ENCODE measurements at regions not wholly inside any gene's neighbourhood (a gene's known extent, or its start where the extent isn't known, plus 50 kb on each side); places are given as distances from the start of the nearest gene placed in this dataset.

GRCh38 chr3:73148206-73148605, 86.7 kb downstream of the EBLN2 start:
- Histone ChIP-seq H3K27ac (ENCODE audit: low read depth in 1 of 2, low read length in 2 of 2) (no peak overlapping the region), H3K36me3 (ENCODE audit: control insufficient read depth in 4 of 4, insufficient read depth in 3 of 4, low read depth in 1 of 4, low read length in 3 of 4) (no peaks in the 10 kb centered on the region), H3K4me3 (ENCODE audit: low read depth in 1 of 3, low read length in 3 of 3) (no peak overlapping the region), H3K9me3 (ENCODE audit: control insufficient read depth in 4 of 4, low read length in 3 of 4) (no peaks in the 10 kb centered on the region), H3K4me1 (ENCODE audit: control insufficient read depth in 4 of 4, insufficient read depth in 4 of 4, low read length in 3 of 4) (peaks cover 0 to 4% (median 1%) of the 10 kb centered on the region in 4 donors), H3K9ac (ENCODE audit: low read depth in 1 of 2, low read length in 2 of 2) (no peak overlapping the region), H3K27me3 (ENCODE audit: control insufficient read depth in 4 of 4, insufficient read depth in 4 of 4, low read length in 3 of 4) (no peaks in the 10 kb centered on the region)
- 56% methylated on average over 2 of the region's 2 CpGs for WGBS
- no peak for TF ChIP-seq YY1 (IDR thresholded peaks at IDR 0.05)
- TF ChIP-seq, protein P1, sequence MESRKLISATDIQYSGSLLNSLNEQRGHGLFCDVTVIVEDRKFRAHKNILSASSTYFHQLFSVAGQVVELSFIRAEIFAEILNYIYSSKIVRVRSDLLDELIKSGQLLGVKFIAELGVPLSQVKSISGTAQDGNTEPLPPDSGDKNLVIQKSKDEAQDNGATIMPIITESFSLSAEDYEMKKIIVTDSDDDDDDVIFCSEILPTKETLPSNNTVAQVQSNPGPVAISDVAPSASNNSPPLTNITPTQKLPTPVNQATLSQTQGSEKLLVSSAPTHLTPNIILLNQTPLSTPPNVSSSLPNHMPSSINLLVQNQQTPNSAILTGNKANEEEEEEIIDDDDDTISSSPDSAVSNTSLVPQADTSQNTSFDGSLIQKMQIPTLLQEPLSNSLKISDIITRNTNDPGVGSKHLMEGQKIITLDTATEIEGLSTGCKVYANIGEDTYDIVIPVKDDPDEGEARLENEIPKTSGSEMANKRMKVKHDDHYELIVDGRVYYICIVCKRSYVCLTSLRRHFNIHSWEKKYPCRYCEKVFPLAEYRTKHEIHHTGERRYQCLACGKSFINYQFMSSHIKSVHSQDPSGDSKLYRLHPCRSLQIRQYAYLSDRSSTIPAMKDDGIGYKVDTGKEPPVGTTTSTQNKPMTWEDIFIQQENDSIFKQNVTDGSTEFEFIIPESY (IDR thresholded peaks at IDR 0.05), result no peak
- TF ChIP-seq, protein P2, sequence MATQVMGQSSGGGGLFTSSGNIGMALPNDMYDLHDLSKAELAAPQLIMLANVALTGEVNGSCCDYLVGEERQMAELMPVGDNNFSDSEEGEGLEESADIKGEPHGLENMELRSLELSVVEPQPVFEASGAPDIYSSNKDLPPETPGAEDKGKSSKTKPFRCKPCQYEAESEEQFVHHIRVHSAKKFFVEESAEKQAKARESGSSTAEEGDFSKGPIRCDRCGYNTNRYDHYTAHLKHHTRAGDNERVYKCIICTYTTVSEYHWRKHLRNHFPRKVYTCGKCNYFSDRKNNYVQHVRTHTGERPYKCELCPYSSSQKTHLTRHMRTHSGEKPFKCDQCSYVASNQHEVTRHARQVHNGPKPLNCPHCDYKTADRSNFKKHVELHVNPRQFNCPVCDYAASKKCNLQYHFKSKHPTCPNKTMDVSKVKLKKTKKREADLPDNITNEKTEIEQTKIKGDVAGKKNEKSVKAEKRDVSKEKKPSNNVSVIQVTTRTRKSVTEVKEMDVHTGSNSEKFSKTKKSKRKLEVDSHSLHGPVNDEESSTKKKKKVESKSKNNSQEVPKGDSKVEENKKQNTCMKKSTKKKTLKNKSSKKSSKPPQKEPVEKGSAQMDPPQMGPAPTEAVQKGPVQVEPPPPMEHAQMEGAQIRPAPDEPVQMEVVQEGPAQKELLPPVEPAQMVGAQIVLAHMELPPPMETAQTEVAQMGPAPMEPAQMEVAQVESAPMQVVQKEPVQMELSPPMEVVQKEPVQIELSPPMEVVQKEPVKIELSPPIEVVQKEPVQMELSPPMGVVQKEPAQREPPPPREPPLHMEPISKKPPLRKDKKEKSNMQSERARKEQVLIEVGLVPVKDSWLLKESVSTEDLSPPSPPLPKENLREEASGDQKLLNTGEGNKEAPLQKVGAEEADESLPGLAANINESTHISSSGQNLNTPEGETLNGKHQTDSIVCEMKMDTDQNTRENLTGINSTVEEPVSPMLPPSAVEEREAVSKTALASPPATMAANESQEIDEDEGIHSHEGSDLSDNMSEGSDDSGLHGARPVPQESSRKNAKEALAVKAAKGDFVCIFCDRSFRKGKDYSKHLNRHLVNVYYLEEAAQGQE (IDR thresholded peaks at IDR 0.05), result no peak
- TF ChIP-seq NR2F2 (IDR thresholded peaks at IDR 0.05), result no peak
- TF ChIP-seq JUND (IDR thresholded peaks at IDR 0.05), result no peak
- TF ChIP-seq HNF4A (conservative IDR thresholded peaks at IDR 0.05), result no peak
- no peak for DNase-seq (ENCODE audit: low spot score)

- Histone ChIP-seq H3K4me1 (ENCODE audit: control insufficient read depth in 4 of 4, insufficient read depth in 4 of 4, low read length in 3 of 4) (peaks cover 0 to 4% (median 1%) of the 10 kb centered on the region in 4 donors), H3K9me3 (ENCODE audit: control insufficient read depth in 4 of 4, low read length in 3 of 4) (no peaks in the 10 kb centered on the region), H3K9ac (ENCODE audit: low read depth in 1 of 2, low read length in 2 of 2) (no peak overlapping the region), H3K27me3 (ENCODE audit: control insufficient read depth in 4 of 4, insufficient read depth in 4 of 4, low read length in 3 of 4) (no peaks in the 10 kb centered on the region), H3K36me3 (ENCODE audit: control insufficient read depth in 4 of 4, insufficient read depth in 3 of 4, low read depth in 1 of 4, low read length in 3 of 4) (no peaks in the 10 kb centered on the region), H3K4me3 (ENCODE audit: low read depth in 1 of 3, low read length in 3 of 3) (no peak overlapping the region), H3K27ac (ENCODE audit: low read depth in 1 of 2, low read length in 2 of 2) (no peak overlapping the region)
- peak in 1 of 2 donors; percentile 43 for TF ChIP-seq HNF4A (conservative IDR thresholded peaks at IDR 0.05)
- no peak for TF ChIP-seq NR2F2 (IDR thresholded peaks at IDR 0.05)
- TF ChIP-seq, protein P3, sequence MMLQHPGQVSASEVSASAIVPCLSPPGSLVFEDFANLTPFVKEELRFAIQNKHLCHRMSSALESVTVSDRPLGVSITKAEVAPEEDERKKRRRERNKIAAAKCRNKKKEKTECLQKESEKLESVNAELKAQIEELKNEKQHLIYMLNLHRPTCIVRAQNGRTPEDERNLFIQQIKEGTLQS (IDR thresholded peaks at IDR 0.05), result no peak
- TF ChIP-seq, protein P1 (IDR thresholded peaks at IDR 0.05), result no peak
- peak; percentile 17 for TF ChIP-seq SP1 (IDR thresholded peaks at IDR 0.05)
- TF ChIP-seq, protein P4, sequence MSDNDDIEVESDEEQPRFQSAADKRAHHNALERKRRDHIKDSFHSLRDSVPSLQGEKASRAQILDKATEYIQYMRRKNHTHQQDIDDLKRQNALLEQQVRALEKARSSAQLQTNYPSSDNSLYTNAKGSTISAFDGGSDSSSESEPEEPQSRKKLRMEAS (IDR thresholded peaks at IDR 0.05), result no peak
- TF ChIP-seq, protein P2 (IDR thresholded peaks at IDR 0.05), result no peak
- TF ChIP-seq FOXA2 (IDR thresholded peaks at IDR 0.05), result peak; percentile 17
- TF ChIP-seq FOXA1 (IDR thresholded peaks at IDR 0.05), result no peak
- TF ChIP-seq YY1 (IDR thresholded peaks at IDR 0.05), result peak; percentile 34
- WGBS, result 13% methylated on average over 2 of the region's 2 CpGs
- DNase-seq (ENCODE audit: low spot score), result no peak
Observed at GRCh38 chr3:73148682-73149081, 87.2 kb downstream of the EBLN2 start.

All from liver (tissue), 7 donors.